OCI-M1 (cell line): ENCODE measurements at regions not wholly inside any gene's neighbourhood (a gene's known extent, or its start where the extent isn't known, plus 50 kb on each side); places are given as distances from the start of the nearest gene placed in this dataset.
A peak's percentile ranks its signal among the peaks of the same experiment; 100 is the strongest.
"Not testable (repeated sequence)": the region's sequence is repeated elsewhere in the genome, so short reads cannot be mapped to it uniquely, and the experiment has no call there.

Experiments
- DNase-seq: peaks from one replicate; lab custom pipeline; 2025; lab: John Stamatoyannopoulos, UW

- DNase-seq: no peak
These were observed 248.2 kb upstream of the GPR149 start for GRCh38 chr3:154678041-154678654.

- DNase-seq: no peak
These were observed 238.8 kb upstream of the GPR149 start for GRCh38 chr3:154668835-154669234.

- no peak for DNase-seq
These were observed 238.2 kb upstream of the GPR149 start for GRCh38 chr3:154668187-154668586.

- no peak for DNase-seq
These were observed 236.6 kb upstream of the GPR149 start for GRCh38 chr3:154666542-154666941.

- no peak for DNase-seq
These were observed 234.7 kb upstream of the GPR149 start for GRCh38 chr3:154664714-154665113.

- no peak for DNase-seq
These were observed 232.9 kb upstream of the GPR149 start for GRCh38 chr3:154662851-154663250.

- DNase-seq: no peak
These were observed 230.8 kb upstream of the GPR149 start for GRCh38 chr3:154660811-154661210.

- no peak for DNase-seq
These were observed 228.0 kb upstream of the GPR149 start for GRCh38 chr3:154658000-154658399.

GRCh38 chr3:154657218-154657617 is 227.2 kb upstream of the GPR149 start:
- DNase-seq: no peak

- no peak for DNase-seq
These were observed 226.5 kb upstream of the GPR149 start for GRCh38 chr3:154656486-154656885.

GRCh38 chr3:154642145-154642544 is 212.2 kb upstream of the GPR149 start:
- DNase-seq: peak; percentile 90

GRCh38 chr3:154625756-154626155 is 195.8 kb upstream of the GPR149 start:
- no peak for DNase-seq

- not testable (repeated sequence) for DNase-seq
These were observed 189.6 kb upstream of the GPR149 start for GRCh38 chr3:154619621-154620020.

- no peak for DNase-seq
These were observed 186.3 kb upstream of the GPR149 start for GRCh38 chr3:154616298-154616697.

- DNase-seq: no peak
These were observed 185.5 kb upstream of the GPR149 start for GRCh38 chr3:154615471-154615870.

GRCh38 chr3:154614601-154615000 is 184.6 kb upstream of the GPR149 start:
- DNase-seq: no peak

GRCh38 chr3:154614078-154614477 is 184.1 kb upstream of the GPR149 start:
- DNase-seq: no peak

GRCh38 chr3:154602241-154602640 is 172.3 kb upstream of the GPR149 start:
- peak; percentile 1 for DNase-seq

- no peak for DNase-seq
These were observed 168.2 kb upstream of the GPR149 start for GRCh38 chr3:154598166-154598565.

GRCh38 chr3:154590675-154591384 is 160.8 kb upstream of the GPR149 start:
- DNase-seq: no peak

- DNase-seq: no peak
These were observed 158.8 kb upstream of the GPR149 start for GRCh38 chr3:154588831-154589230.

GRCh38 chr3:154584974-154585373 is 155.0 kb upstream of the GPR149 start:
- peak; percentile 28 for DNase-seq

- peak; percentile 2 for DNase-seq
These were observed 154.1 kb upstream of the GPR149 start for GRCh38 chr3:154584041-154584440.

GRCh38 chr3:154583086-154583634 is 153.2 kb upstream of the GPR149 start:
- no peak for DNase-seq
